K562 (cell line): ENCODE measurements at regions not wholly inside any gene's neighbourhood (a gene's known extent, or its start where the extent isn't known, plus 50 kb on each side); places are given as distances from the start of the nearest gene placed in this dataset.
A peak's percentile ranks its signal among the peaks of the same experiment; 100 is the strongest.

Source experiments
- ATAC-seq: fragments of 200-7000 bp; cut with Tn5 transposase; 3 replicates; pipeline ENCODE4 v1.9.1; 2020; ENCODE audit warnings: moderate library complexity
- BruUV-seq: library from RNA; stranded (reverse); fragments of 400-500 nt; replicated peaks from 2 replicates; lab custom pipeline; 2021; lab: Mats Ljungman, UMichigan
- CTCF ChIA-PET: fragments of 300-600 bp; formaldehyde crosslinking; extraction: SDS; loops from one replicate; lab custom pipeline; 2021; ENCODE audit warnings: low intra/inter-chr PET ratio; lab: Yijun Ruan, JAX
- POLR2A ChIA-PET: fragments of 300-600, 350-650 bp; sonication (Branson Sonifier 250); formaldehyde crosslinking; extraction: SDS; loops from one replicate; lab custom pipeline; 2021; ENCODE audit warnings: antibody characterized with exemption, inconsistent platforms; lab: Yijun Ruan, JAX
- DNase-seq, 4 experiments: peaks; one replicate each; pipeline versions ENCODE4 v3.0.0 to v3.0.0-alpha.2; 2011 to 2018; ENCODE audit warnings: low spot score in 3 of 4, mixed read lengths in 3 of 4; ENCODE audit errors: extremely low read depth in 1 of 4
- FAIRE-seq: peaks from 2 replicates; lab custom pipeline; 2011; peaks lifted over from hg19 to GRCh38; lab: Jason Lieb, UNC
- H2AFZ ChIP-seq: 2 replicates; pipeline ENCODE4 v1.6.0; 2011; ENCODE audit warnings: low read depth, low read length, control low read depth, inconsistent platforms
- H3K27ac ChIP-seq: fragments of 200-600 bp; 3 replicates; pipeline ENCODE4 v1.8.0; 2011; ENCODE audit warnings: low read depth, mild to moderate bottlenecking, control low read depth, inconsistent platforms, low read length, moderate library complexity, mixed read lengths; ENCODE audit errors: extremely low read depth
- H3K27me3 ChIP-seq, 2 experiments: fragments of 300-600 bp in 1 of 2; 2 replicates in 1 of 2; 3 replicates in 1 of 2; pipeline versions ENCODE4 v1.6.0 to v1.8.0; 2011; ENCODE audit warnings: inconsistent platforms in 2 of 2, low read length in 2 of 2, mild to moderate bottlenecking in 1 of 2, mixed read lengths in 1 of 2, moderate library complexity in 1 of 2; ENCODE audit not compliant: control insufficient read depth in 2 of 2, insufficient read depth in 2 of 2
- H3K36me3 ChIP-seq: fragments of 300-600 bp; 3 replicates; pipeline ENCODE4 v1.8.0; 2011; ENCODE audit warnings: mild to moderate bottlenecking, low read length, inconsistent platforms; ENCODE audit not compliant: control insufficient read depth, insufficient read depth
- H3K4me1 ChIP-seq, 2 experiments: fragments of 200-600 bp in 1 of 2; replicated peaks in 1 of 2; 2 replicates in 1 of 2; 3 replicates in 1 of 2; pipeline versions ENCODE4 v1.5.1 to v1.8.0; 2011; ENCODE audit warnings: inconsistent platforms in 2 of 2, low read length in 2 of 2, mild to moderate bottlenecking in 1 of 2, mixed read lengths in 1 of 2, moderate library complexity in 1 of 2; ENCODE audit not compliant: control insufficient read depth in 2 of 2, insufficient read depth in 2 of 2
- H3K4me2 ChIP-seq: 2 replicates; pipeline ENCODE4 v1.6.1; 2011; ENCODE audit warnings: low read length, control low read depth, inconsistent platforms, mixed read lengths; ENCODE audit not compliant: insufficient read depth
- H3K4me3 ChIP-seq: fragments of 200-600 bp; sonication (generic), shearing (Covaris generic); 2 replicates; pipeline ENCODE4 v1.5.1; 2016; ENCODE audit warnings: control low read depth, inconsistent platforms
- H3K79me2 ChIP-seq: fragments of 200-600 bp; 3 replicates; pipeline ENCODE4 v1.8.0; 2011; ENCODE audit warnings: low read length, inconsistent platforms; ENCODE audit not compliant: control insufficient read depth, insufficient read depth
- H3K9ac ChIP-seq, 2 experiments: 2 replicates each; pipeline versions ENCODE4 v1.6.0 to v1.6.1; 2011; ENCODE audit warnings: low read depth in 2 of 2, low read length in 2 of 2, control low read depth in 1 of 2, inconsistent platforms in 1 of 2, mild to moderate bottlenecking in 1 of 2, mixed read lengths in 1 of 2; ENCODE audit not compliant: insufficient read depth in 1 of 2
- H3K9me1 ChIP-seq: one replicate; pipeline ENCODE4 v1.6.0; 2011; ENCODE audit warnings: inconsistent platforms, mild to moderate bottlenecking, low read length, moderate library complexity; ENCODE audit not compliant: control insufficient read depth, insufficient read depth
- H3K9me3 ChIP-seq: replicated peaks from 2 replicates; pipeline ENCODE4 v1.5.1; 2011; ENCODE audit warnings: low read depth, low read length, inconsistent platforms; ENCODE audit not compliant: control insufficient read depth, insufficient read depth
- H4K20me1 ChIP-seq: replicated peaks from 2 replicates; pipeline ENCODE4 v1.6.1; 2011; ENCODE audit warnings: low read length, inconsistent platforms, mixed read lengths; ENCODE audit not compliant: control insufficient read depth, insufficient read depth
- KDM1A ChIP-seq, 2 experiments: fragments of 450-650 bp; IDR thresholded peaks; 2 replicates each; pipeline ENCODE4 v1.6.1; 2016; ENCODE audit warnings: mild to moderate bottlenecking in 2 of 2
- RBM25 ChIP-seq: fragments of 200-400 bp; formaldehyde crosslinking; IDR thresholded peaks from 2 replicates; pipeline ENCODE4 v1.6.1; 2018; ENCODE audit warnings: low read length, low read depth, moderate library complexity; ENCODE audit not compliant: severe bottlenecking
- ZNF146 ChIP-seq: IDR thresholded peaks from one replicate; pipeline ENCODE4 v1.6.1; 2018; ENCODE audit warnings: missing compliant biosample characterization; ENCODE audit not compliant: unreplicated experiment
- ZNF3 ChIP-seq: fragments of 250-450 bp; sonication (Bioruptor Pico); IDR thresholded peaks from 2 replicates; pipeline ENCODE4 v1.5.0; 2021; ENCODE audit warnings: mild to moderate bottlenecking, moderate library complexity
- WGBS: fragments of 100-300 bp; shearing (Covaris generic); methylation state at CpG from one replicate; pipeline ENCODE4 v1.1.6; 2016; ENCODE audit warnings: low coverage, mixed read lengths; ENCODE audit not compliant: insufficient coverage; ENCODE audit errors: missing lambda C conversion rate; 5-methylcytosine and 5-hydroxymethylcytosine counted together
- in situ Hi-C: fragments of 300-500 bp; cut with MboI; formaldehyde crosslinking; loops from 4 replicates; pipeline ENCODE4 v1.15.0; 2018; ENCODE audit warnings: inconsistent platforms, mixed read lengths
- intact Hi-C: fragments of 100-400 bp; cut with micrococcal nuclease; formaldehyde crosslinking; loops from 2 replicates; pipeline ENCODE4 v1.14.2; 2022

GRCh38 chr21:38921511-38922251, 116.0 kb downstream of the ETS2 start:
- no peaks in the 10 kb centered on the region for H3K9me3 ChIP-seq
- H3K4me1 ChIP-seq, result no peaks in the 10 kb centered on the region
- no TSS peak for BruUV-seq
- POLR2A ChIA-PET, result no interaction called here
- peaks cover 17 to 30% of the 10 kb centered on the region in 2 experiments for H3K27me3 ChIP-seq
- no peak overlapping the region for H3K4me2 ChIP-seq
- no peak overlapping the region for H3K4me3 ChIP-seq
- no peak for DNase-seq
- H3K9ac ChIP-seq, result no peak overlapping the region
- CTCF ChIA-PET, result no interaction called here
- no peak overlapping the region for H3K27ac ChIP-seq
- H3K79me2 ChIP-seq, result no peaks in the 10 kb centered on the region
- no peak for FAIRE-seq
- ATAC-seq, result no peak
- in situ Hi-C loops, result no loop called here
- no peaks in the 10 kb centered on the region for H3K9me1 ChIP-seq
- intact Hi-C loops, result loop anchor here (10.0 kb wide), 1 partner anchor 203 kb away; no protein-coding TSS in a partner anchor
- H3K36me3 ChIP-seq, result no peaks in the 10 kb centered on the region
- H2AFZ ChIP-seq, result no peak overlapping the region
- no peaks in the 10 kb centered on the region for H4K20me1 ChIP-seq
- TF ChIP-seq RBM25, result peak; percentile 84
- no peak for TF ChIP-seq KDM1A (IDR thresholded peaks at IDR 0.05)
- peak; percentile 92 for TF ChIP-seq ZNF3 (CRISPR knock-in tag)
- TF ChIP-seq ZNF146 (CRISPR knock-in tag), result peak; percentile 60
- 8% methylated on average over 7 of the region's 7 CpGs for WGBS
